GM18517 (cell line): ENCODE measurements at regions not wholly inside any gene's neighbourhood (a gene's known extent, or its start where the extent isn't known, plus 50 kb on each side); places are given as distances from the start of the nearest gene placed in this dataset.
"Not testable (repeated sequence)": the region's sequence is repeated elsewhere in the genome, so short reads cannot be mapped to it uniquely, and the experiment has no call there.

Experiments used
- ATAC-seq: cut with Tn5 transposase; IDR thresholded peaks from one replicate; pipeline ENCODE4 v1.9.1; 2021; ENCODE audit warnings: mild to moderate bottlenecking, moderate library complexity; ENCODE audit not compliant: unreplicated experiment

GRCh38 chr17:73838815-73839214 is 194.6 kb upstream of the SDK2 start:
- no peak for ATAC-seq

DNA sequence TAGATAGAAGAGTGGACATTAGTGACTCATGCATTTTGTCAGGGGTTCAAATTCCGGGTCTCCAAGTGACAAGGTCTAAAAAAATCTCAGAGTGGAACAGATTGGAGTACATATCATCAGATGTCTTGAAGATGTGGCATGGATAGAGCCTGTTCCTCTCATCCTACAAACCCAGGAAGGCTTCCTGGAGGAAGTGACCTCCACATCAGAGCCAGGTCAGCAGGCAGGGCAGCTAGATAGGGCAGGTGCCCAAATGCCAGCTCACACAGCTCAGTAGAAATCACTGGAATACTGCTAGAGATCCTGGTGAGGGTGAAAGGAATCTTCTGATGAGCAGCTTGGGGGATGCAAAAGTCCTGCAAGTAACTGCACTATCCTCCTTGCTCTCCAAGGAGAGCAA is 196.6 kb upstream of the SDK2 start:
- no peak for ATAC-seq

DNA sequence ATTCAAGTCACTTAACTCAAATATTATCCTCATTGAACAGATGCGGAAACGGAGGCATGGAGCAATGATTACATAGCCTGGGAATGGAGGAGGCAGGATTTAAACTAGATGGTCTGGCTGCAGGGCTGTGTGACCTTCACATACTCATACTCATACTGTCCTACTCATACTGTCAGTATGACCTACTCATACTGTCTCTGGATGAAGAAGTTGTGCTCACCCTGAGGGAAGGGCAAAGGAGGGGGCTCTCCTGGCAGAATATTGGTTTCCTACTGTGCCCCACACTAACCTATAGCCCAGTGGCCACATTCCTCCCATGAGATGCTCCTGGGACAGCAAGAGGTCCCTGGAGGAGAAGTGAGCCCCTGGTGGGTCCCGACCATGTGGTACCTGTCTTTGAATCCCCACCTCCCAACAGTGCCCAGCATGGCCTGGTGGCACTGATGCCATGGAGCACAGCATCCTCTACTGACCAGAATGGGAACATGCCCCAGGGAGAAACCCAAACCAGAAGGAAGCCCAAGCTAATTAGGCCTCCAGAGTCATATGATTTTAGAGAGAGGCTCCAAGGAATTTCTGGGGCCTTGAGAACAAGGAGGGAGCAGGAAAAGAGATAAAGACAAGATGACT is 197.3 kb upstream of the SDK2 start:
- ATAC-seq, result no peak

GRCh38 chr17:73847952-73848351 is 203.7 kb upstream of the SDK2 start:
- no peak for ATAC-seq

DNA sequence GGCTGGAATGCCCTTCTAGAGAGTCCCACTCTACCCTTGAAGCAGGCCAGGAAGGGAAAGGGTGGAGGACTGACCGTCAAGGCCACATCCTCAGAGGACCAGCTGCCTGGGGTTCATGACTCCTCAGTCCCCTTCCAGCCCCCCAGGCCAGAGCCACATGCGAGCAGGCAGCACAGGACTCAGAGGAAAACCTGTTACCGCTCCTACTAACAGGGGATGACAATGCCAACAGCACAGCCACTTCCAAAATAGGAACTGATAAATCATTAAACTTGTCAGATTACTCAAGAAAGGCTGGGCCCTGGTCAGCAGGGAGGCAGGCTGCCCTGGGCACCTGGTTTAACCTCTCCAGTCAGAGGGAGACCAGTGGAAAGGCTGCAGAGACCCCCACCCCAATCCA is 206.2 kb upstream of the SDK2 start:
- no peak for ATAC-seq

DNA sequence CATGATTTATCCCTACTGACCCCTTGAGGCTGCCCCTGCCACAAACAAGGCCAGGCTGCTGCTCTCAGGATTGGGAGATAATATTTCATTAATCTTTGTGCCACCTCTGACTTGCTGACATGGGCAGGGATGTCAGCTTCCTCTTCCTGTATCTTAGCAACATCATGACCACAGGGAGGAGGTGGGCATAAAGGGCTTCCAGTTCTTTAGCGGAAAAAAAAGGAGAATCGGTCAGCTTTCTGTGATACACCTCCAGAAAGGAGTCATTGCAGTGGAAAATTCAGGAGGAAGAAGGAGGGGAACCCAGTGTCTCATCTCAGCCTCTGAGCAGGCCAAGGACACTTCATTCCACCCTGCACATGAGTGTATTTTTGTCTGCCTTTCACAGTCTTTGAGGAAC is 206.8 kb upstream of the SDK2 start:
- no peak for ATAC-seq

- no peak for ATAC-seq
Observed at GRCh38 chr17:73851921-73852320, 207.7 kb upstream of the SDK2 start.

DNA sequence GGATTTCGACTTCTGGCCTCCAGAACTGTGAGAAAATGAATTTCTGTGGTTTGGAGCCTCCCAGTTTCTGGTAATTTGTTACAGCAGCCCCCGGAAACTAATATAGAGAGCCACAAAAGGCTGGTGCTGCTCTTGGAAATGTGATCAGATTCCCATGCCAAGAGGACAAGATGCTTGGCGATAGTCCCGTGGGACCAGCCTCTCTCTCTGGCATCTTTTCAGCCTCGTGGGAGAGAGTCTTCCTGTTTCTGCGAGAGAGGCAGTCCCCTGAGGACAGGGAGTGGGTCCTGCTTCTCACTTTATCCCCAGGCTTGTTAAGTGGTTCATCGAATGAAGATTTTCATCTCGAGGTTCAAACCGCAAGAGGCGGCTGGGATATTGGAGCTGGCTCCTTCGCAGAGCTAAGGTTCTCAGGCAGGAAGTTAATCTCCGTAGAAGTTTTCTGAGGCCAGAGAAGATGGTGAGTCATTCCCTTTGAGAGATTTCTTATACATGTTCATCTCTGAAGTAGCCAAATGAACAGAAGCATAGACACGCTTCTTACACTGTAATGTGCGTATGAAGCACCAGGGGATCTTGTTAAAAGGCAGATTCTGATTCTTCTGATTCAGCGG is 211.6 kb upstream of the SDK2 start:
- ATAC-seq, result no peak

- no peak for ATAC-seq
Observed at GRCh38 chr17:73856556-73856955, 212.3 kb upstream of the SDK2 start.

DNA sequence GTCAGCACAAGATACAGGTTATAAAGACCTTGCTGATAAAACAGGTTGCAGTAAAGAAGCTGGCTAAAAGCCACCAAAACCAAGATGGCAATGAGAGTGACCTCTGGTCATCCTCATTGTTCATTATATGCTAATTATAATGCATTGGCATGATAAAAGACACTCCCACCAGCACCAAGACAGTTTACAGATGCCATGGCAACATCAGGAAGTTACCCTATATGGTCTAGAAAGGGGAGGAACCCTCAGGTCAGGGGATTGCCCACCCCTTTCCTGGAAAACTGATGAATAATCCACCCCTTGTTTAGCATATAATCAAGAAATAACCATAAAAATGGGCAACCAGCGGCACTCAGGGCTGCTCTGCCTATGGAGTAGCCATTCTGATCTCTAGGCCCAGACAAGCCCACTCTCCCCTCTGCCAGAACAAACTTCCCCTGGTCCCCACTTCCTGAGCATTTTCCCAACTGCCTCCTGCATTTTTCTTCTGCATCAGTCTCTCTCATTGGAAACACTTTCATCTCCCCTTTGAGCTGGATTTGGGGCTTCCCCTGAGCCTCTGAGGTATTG is 215.3 kb upstream of the SDK2 start:
- ATAC-seq, result not testable (repeated sequence)

DNA sequence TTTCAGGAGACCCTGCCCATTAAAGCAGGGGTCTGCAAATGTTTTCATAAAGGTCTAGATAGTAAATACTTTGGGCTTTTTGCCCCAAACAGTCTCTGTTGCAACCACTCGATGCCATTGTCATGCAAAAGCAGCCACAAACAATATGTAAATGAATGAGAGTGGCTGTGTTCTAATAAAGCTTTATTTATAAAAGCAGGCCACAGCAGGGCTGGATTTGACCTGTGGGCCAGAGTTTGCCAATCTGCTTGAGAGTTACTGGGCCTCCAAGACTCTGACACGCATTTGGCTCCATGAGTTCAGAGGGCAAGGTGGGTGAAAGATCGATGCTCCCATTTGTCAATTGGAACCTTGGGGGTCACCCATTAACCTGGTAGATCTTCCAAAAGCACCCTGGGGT is 217.3 kb upstream of the SDK2 start:
- ATAC-seq, result no peak

GRCh38 chr17:73863761-73864535 is 219.7 kb upstream of the SDK2 start:
- ATAC-seq, result no peak

DNA sequence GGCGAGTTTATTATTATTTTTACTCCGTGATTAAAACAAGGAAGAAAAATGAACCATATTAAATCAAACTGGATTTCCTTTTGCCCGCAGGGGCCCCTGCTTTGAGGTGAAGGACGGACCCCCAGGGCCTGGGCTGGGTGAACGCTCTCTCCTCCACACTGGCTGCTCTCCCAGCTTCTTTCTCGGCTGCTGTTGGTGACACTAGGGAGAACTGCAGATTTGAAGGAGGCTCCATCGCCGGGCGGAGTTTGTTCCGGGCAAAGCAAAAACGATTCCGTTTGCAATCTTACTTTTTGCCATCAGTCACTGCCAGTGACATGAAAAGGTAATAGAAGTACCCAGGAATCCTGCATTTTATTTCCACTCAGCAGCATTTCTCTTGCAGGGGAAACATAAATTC is 221.6 kb upstream of the SDK2 start:
- no peak for ATAC-seq

DNA sequence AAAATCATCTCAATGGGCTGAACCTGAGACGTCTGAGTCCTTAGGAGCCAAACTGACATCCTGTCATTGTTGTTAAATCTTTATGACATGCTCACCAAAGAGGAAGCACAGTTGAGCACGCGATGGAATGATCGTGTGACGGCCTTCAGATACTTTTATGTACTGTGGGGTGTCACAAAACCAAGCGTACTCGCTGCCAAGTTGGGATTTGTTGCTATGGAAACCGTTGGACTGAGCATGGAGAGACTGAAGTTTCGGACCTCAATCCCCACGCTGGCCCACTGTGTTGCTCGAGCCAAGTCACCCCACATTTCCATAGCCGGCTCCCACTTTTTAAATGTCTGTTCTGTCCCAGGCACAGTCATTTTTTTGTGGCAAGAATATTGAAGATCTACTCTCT is 222.8 kb upstream of the SDK2 start:
- no peak for ATAC-seq

DNA sequence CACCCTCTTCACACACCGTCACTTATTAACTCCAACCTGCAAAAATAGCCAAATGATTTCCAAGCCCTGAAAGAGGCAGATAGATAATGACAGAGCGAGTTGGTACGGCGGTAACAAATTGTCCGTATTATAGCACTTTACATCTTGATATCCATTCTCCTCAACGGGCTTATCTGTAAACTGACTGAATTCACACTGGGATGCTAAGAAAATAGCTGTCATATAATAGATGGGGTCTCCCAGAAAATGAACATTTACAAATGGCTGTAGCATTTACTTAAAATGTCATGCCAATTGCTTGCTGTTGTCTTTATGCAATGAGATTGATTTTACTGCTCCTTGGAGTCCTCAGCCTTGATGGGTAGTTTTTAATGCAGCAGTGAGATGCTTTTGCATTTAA is 225.8 kb upstream of the SDK2 start:
- no peak for ATAC-seq

- ATAC-seq, result no peak
Observed at GRCh38 chr17:73870473-73870872, 226.2 kb upstream of the SDK2 start.

DNA sequence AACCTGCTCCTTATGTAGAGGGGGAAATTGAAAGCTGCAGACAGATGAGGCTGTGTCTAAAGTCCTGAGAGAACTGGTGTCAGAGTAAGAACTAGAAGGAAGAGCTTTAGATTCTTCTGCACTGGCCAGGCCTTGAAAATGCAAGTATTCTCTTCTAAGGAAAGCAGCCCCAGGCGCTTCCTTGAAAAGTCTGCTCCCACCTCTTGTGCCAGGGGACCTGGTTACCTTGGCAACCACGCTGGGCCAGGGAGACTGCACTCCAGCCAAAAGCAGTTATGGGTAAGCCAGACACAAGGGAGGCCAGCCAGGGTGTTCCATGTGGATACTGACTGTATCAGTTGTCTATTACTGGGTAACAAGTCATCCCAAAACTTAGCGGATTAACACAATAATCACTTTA is 228.6 kb upstream of the SDK2 start:
- ATAC-seq, result no peak

DNA sequence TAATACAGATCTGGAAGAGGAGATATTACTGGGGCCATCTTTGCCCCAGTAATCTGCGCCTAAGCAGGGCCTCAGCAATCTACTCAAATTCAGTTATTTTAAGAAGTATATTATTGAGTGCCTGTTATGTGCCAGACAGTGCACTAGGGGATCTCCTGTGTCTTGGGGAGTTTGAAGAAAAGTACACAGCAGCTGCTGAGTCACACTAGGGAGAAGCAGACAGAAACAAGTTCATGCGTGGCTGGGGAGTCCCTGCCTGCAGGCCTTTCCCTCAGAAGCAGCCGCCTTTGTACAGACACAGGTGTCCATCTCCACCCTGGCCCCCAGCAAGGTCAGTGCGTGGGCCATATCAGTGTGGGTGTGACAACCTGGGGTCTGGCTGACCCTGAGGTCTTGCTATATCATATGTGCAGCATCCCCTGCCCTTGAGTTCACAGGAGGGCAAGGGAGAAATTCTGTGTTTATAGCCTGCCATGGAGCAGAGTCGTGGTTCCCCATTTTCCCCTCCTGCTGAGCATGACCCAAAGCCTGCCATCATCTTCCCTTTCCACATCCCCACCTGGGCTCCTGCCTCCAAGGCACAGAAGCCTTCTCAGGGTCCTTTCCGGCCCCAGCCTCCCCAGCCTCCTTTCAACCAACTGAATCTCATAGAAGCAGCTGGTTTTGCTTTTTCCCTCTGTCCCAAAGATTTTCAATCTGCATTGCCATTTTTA is 229.9 kb upstream of the SDK2 start:
- ATAC-seq, result no peak

GRCh38 chr17:73875346-73875745 is 231.1 kb upstream of the SDK2 start:
- no peak for ATAC-seq

DNA sequence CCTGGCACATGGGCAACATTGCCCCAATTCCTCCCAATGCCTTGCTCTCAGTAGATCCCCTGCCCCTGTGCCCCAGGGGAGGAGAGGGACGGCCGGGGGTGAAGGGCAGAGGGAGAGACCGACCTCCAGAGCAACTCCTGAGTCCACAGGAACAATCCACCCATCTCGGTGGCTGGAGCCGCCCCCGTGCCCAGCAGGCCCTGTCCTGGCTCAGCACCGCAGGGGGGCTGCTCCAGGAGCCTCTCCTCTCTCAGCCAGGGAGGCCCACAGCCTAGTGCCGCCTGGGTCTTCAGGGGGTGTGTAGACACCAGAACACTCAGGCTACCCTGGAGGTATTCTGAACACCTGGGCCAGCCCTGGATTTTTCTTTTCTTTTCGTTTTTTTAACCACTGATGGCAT is 233.7 kb upstream of the SDK2 start:
- no peak for ATAC-seq

GRCh38 chr17:73878923-73879322 is 234.7 kb upstream of the SDK2 start:
- ATAC-seq, result no peak
